ENCODE measurements at regions not wholly inside any gene's neighbourhood (a gene's known extent, or its start where the extent isn't known, plus 50 kb on each side); places are given as distances from the start of the nearest gene placed in this dataset.

- no peak overlapping the region for H3K27ac Mint-ChIP-seq
- no peak for ATAC-seq
- no peak overlapping the region for H3K4me3 Mint-ChIP-seq
- H3K9me3 Mint-ChIP-seq (ENCODE audit: low read depth), result no peaks in the 10 kb centered on the region
- DNase-seq, result peak; percentile 31
- CTCF ChIA-PET, result no interaction called here
- H3K4me1 Mint-ChIP-seq, result no peaks in the 10 kb centered on the region
- H3K27me3 Mint-ChIP-seq, result peaks cover 4% of the 10 kb centered on the region
- H3K36me3 Mint-ChIP-seq, result no peaks in the 10 kb centered on the region
These were observed 69.6 kb upstream of the RAB6C start for GRCh38 chr2:129909651-129910418.

- DNase-seq, result peak; percentile 29
- Mint-ChIP-seq H3K27ac (no peak overlapping the region), H3K27me3 (peaks cover 4% of the 10 kb centered on the region), H3K36me3 (no peaks in the 10 kb centered on the region), H3K9me3 (ENCODE audit: low read depth) (no peaks in the 10 kb centered on the region), H3K4me3 (no peak overlapping the region), H3K4me1 (no peaks in the 10 kb centered on the region)
- CTCF ChIA-PET, result no interaction called here
- ATAC-seq, result no peak
These were observed 68.8 kb upstream of the RAB6C start for GRCh38 chr2:129910446-129911362.

GRCh38 chr2:129911363-129912065 is 68.0 kb upstream of the RAB6C start:
- H3K4me1 Mint-ChIP-seq, result no peaks in the 10 kb centered on the region
- CTCF ChIA-PET, result no interaction called here
- H3K27me3 Mint-ChIP-seq, result peaks cover 4% of the 10 kb centered on the region
- ATAC-seq (no peak), DNase-seq (peak; percentile 18)
- H3K27ac Mint-ChIP-seq, result no peak overlapping the region
- H3K36me3 Mint-ChIP-seq, result no peaks in the 10 kb centered on the region
- no peaks in the 10 kb centered on the region for H3K9me3 Mint-ChIP-seq (ENCODE audit: low read depth)
- no peak overlapping the region for H3K4me3 Mint-ChIP-seq

- CTCF ChIA-PET, result no interaction called here
- Mint-ChIP-seq H3K9me3 (ENCODE audit: low read depth) (no peaks in the 10 kb centered on the region), H3K27ac (no peak overlapping the region), H3K27me3 (no peaks in the 10 kb centered on the region), H3K4me3 (no peak overlapping the region), H3K4me1 (no peaks in the 10 kb centered on the region), H3K36me3 (no peaks in the 10 kb centered on the region)
- ATAC-seq, result no peak
- DNase-seq, result peak; percentile 33
These were observed 67.2 kb upstream of the RAB6C start for GRCh38 chr2:129912066-129912820.

GRCh38 chr2:129912871-129913694 is 66.4 kb upstream of the RAB6C start:
- H3K36me3 Mint-ChIP-seq, result no peaks in the 10 kb centered on the region
- peaks cover 7% of the 10 kb centered on the region for H3K9me3 Mint-ChIP-seq (ENCODE audit: low read depth)
- no peak overlapping the region for H3K4me3 Mint-ChIP-seq
- ATAC-seq (no peak), DNase-seq (peak; percentile 25)
- CTCF ChIA-PET, result no interaction called here
- no peak overlapping the region for H3K27ac Mint-ChIP-seq
- peaks cover 5% of the 10 kb centered on the region for H3K27me3 Mint-ChIP-seq
- no peaks in the 10 kb centered on the region for H3K4me1 Mint-ChIP-seq

GRCh38 chr2:129913695-129914495 is 65.6 kb upstream of the RAB6C start:
- Mint-ChIP-seq H3K36me3 (peaks cover 1% of the 10 kb centered on the region), H3K4me1 (no peaks in the 10 kb centered on the region), H3K27ac (no peak overlapping the region), H3K9me3 (ENCODE audit: low read depth) (peaks cover 11% of the 10 kb centered on the region), H3K27me3 (peaks cover 10% of the 10 kb centered on the region), H3K4me3 (no peak overlapping the region)
- CTCF ChIA-PET, result no interaction called here
- peak; percentile 30 for DNase-seq
- ATAC-seq, result no peak

- no peak for ATAC-seq
- H3K36me3 Mint-ChIP-seq, result peaks cover 1% of the 10 kb centered on the region
- no peaks in the 10 kb centered on the region for H3K4me1 Mint-ChIP-seq
- no peak overlapping the region for H3K27ac Mint-ChIP-seq
- H3K4me3 Mint-ChIP-seq, result no peak overlapping the region
- peaks cover 12% of the 10 kb centered on the region for H3K27me3 Mint-ChIP-seq
- CTCF ChIA-PET, result no interaction called here
- DNase-seq, result peak; percentile 15
- peaks cover 11% of the 10 kb centered on the region for H3K9me3 Mint-ChIP-seq (ENCODE audit: low read depth)
These were observed 64.7 kb upstream of the RAB6C start for GRCh38 chr2:129914538-129915302.

- Mint-ChIP-seq H3K4me3 (no peak overlapping the region), H3K27ac (no peak overlapping the region), H3K9me3 (ENCODE audit: low read depth) (peaks cover 11% of the 10 kb centered on the region), H3K36me3 (peaks cover 1% of the 10 kb centered on the region), H3K27me3 (peaks cover 12% of the 10 kb centered on the region), H3K4me1 (no peaks in the 10 kb centered on the region)
- ATAC-seq (no peak), DNase-seq (peak; percentile 32)
- CTCF ChIA-PET, result no interaction called here
These were observed 64.1 kb upstream of the RAB6C start for GRCh38 chr2:129915303-129915840.

- no peak overlapping the region for H3K4me3 Mint-ChIP-seq
- ATAC-seq, result no peak
- no peak for DNase-seq
- H3K36me3 Mint-ChIP-seq, result peaks cover 1% of the 10 kb centered on the region
- peaks cover 11% of the 10 kb centered on the region for H3K9me3 Mint-ChIP-seq (ENCODE audit: low read depth)
- peaks cover 36% of the 10 kb centered on the region for H3K27me3 Mint-ChIP-seq
- no peaks in the 10 kb centered on the region for H3K4me1 Mint-ChIP-seq
- CTCF ChIA-PET, result no interaction called here
- H3K27ac Mint-ChIP-seq, result no peak overlapping the region
These were observed 60.9 kb upstream of the RAB6C start for GRCh38 chr2:129918604-129919003.

- H3K27me3 Mint-ChIP-seq, result peaks cover 46% of the 10 kb centered on the region
- peaks cover 2% of the 10 kb centered on the region for H3K4me1 Mint-ChIP-seq
- ATAC-seq, result no peak
- CTCF ChIA-PET, result interaction anchor here (0.7 to 1.2 kb wide), 2 partner anchors 410 to 1606 kb away, joined by 3 read pairs; no protein-coding TSS in a partner anchor
- no peak overlapping the region for H3K4me3 Mint-ChIP-seq
- no peak for DNase-seq
- H3K36me3 Mint-ChIP-seq, result peaks cover 1% of the 10 kb centered on the region
- peaks cover 8% of the 10 kb centered on the region for H3K9me3 Mint-ChIP-seq (ENCODE audit: low read depth)
- no peak overlapping the region for H3K27ac Mint-ChIP-seq
These were observed 56.7 kb upstream of the RAB6C start for GRCh38 chr2:129922571-129923264.

Data from activated CD8-positive, alpha-beta memory T cell treated with anti-CD3 and anti-CD28 coated beads, Interleukin-2, amount 10 ng/mL, durations not matched to agents 7 days and 5 days (primary cell).